Myocyte (in vitro differentiated cells): ENCODE measurements at regions not wholly inside any gene's neighbourhood (a gene's known extent, or its start where the extent isn't known, plus 50 kb on each side); places are given as distances from the start of the nearest gene placed in this dataset.
A peak's percentile ranks its signal among the peaks of the same experiment; 100 is the strongest.

ENCODE experiments used
- DNase-seq: peaks from one replicate; pipeline ENCODE4 v3.0.0-alpha.2; 2012; ENCODE audit warnings: low read depth

- no peak for DNase-seq
Measured at GRCh38 chr6:21511891-21512550, 81.5 kb upstream of the SOX4 start.

GRCh38 chr6:21514288-21514687 lies 79.3 kb upstream of the SOX4 start:
- no peak for DNase-seq

- no peak for DNase-seq
Measured at GRCh38 chr6:21518317-21518716, 75.2 kb upstream of the SOX4 start.

- no peak for DNase-seq
Measured at GRCh38 chr6:21519642-21520041, 73.9 kb upstream of the SOX4 start.

GRCh38 chr6:21521276-21521675 lies 72.3 kb upstream of the SOX4 start:
- DNase-seq = no peak

GRCh38 chr6:21522143-21522747 lies 71.3 kb upstream of the SOX4 start:
- DNase-seq = no peak

- peak; percentile 52 for DNase-seq
Measured at GRCh38 chr6:21522797-21523456, 70.6 kb upstream of the SOX4 start.

GRCh38 chr6:21523652-21524051 lies 69.9 kb upstream of the SOX4 start:
- DNase-seq = no peak

- DNase-seq = no peak
Measured at GRCh38 chr6:21524201-21524600, 69.3 kb upstream of the SOX4 start.

- DNase-seq = no peak
Measured at GRCh38 chr6:21526974-21527373, 66.6 kb upstream of the SOX4 start.

GRCh38 chr6:21527731-21528130 lies 65.8 kb upstream of the SOX4 start:
- DNase-seq = no peak

- DNase-seq = no peak
Measured at GRCh38 chr6:21529431-21529830, 64.1 kb upstream of the SOX4 start.

- DNase-seq = no peak
Measured at GRCh38 chr6:21531393-21531792, 62.2 kb upstream of the SOX4 start.

- no peak for DNase-seq
Measured at GRCh38 chr6:21533678-21534077, 59.9 kb upstream of the SOX4 start.

- no peak for DNase-seq
Measured at GRCh38 chr6:21536280-21536766, 57.2 kb upstream of the SOX4 start.

- peak; percentile 77 for DNase-seq
Measured at GRCh38 chr6:21537637-21538036, 55.9 kb upstream of the SOX4 start.

GRCh38 chr6:21538186-21538798 lies 55.3 kb upstream of the SOX4 start:
- peak; percentile 64 for DNase-seq

- no peak for DNase-seq
Measured at GRCh38 chr6:21539621-21540100, 53.9 kb upstream of the SOX4 start.
